ENCODE measurements at regions not wholly inside any gene's neighbourhood (a gene's known extent, or its start where the extent isn't known, plus 50 kb on each side); places are given as distances from the start of the nearest gene placed in this dataset.

DNA sequence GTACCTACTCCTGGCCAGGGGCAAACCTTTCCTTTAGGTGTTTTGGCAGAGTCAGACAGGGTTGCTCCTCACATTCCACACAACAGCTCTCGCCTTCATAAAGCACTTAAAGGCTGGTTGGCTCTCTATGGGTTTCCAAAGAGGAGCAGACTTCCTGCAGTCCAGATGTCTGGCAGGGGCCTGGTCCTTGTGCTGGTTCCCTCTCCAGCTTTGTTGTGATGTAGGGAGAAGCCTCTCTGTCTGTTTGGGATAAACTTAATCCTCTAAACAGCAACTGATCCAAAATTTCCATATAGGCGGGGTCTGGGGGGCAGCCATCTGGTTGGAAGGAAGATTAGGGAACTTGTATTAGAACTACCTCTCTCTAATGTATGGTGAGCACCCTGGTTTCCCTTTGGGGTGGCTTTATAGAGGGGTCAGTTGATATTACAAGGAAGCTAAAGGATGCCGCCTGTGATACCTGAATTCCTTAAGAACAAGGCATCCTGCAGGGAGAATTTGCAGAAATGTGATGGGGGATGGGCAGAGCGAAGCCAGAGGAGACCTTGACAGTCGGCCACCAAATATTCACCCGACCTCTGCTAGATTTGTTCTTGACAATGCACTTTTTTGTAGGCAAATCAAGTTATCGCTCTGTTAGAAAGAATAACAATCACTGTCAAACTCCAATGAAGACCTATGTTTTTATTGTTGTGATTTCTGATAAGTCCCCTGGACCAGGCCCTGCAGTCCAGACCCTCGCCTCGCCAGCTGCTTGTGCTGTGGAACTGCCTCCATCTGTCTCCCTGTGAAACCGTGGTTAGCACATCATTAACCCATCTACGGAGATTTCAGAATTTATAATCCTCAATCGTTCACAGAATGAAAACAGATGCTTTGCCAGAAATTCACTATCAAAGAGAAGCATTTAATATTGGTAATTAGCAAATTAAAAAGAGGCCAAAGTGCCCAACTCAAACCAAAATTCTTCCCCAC, 94.0 kb upstream of the RALGAPA2 start:
- Mint-ChIP-seq H3K27me3 (ENCODE audit: low read depth) (peaks cover 11% of the 10 kb centered on the region), H3K4me3 (ENCODE audit: unreplicated experiment) (no peak overlapping the region), H3K36me3 (ENCODE audit: low read depth) (no peaks in the 10 kb centered on the region), H3K9me3 (ENCODE audit: low read depth) (no peaks in the 10 kb centered on the region), H3K4me1 (ENCODE audit: low read depth) (no peaks in the 10 kb centered on the region), H3K27ac (ENCODE audit: unreplicated experiment) (no peak overlapping the region)
- TF ChIP-seq, protein P1, sequence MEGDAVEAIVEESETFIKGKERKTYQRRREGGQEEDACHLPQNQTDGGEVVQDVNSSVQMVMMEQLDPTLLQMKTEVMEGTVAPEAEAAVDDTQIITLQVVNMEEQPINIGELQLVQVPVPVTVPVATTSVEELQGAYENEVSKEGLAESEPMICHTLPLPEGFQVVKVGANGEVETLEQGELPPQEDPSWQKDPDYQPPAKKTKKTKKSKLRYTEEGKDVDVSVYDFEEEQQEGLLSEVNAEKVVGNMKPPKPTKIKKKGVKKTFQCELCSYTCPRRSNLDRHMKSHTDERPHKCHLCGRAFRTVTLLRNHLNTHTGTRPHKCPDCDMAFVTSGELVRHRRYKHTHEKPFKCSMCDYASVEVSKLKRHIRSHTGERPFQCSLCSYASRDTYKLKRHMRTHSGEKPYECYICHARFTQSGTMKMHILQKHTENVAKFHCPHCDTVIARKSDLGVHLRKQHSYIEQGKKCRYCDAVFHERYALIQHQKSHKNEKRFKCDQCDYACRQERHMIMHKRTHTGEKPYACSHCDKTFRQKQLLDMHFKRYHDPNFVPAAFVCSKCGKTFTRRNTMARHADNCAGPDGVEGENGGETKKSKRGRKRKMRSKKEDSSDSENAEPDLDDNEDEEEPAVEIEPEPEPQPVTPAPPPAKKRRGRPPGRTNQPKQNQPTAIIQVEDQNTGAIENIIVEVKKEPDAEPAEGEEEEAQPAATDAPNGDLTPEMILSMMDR (IDR thresholded peaks at IDR 0.05) = no peak
- no peak for DNase-seq (ENCODE audit: low spot score)

DNA sequence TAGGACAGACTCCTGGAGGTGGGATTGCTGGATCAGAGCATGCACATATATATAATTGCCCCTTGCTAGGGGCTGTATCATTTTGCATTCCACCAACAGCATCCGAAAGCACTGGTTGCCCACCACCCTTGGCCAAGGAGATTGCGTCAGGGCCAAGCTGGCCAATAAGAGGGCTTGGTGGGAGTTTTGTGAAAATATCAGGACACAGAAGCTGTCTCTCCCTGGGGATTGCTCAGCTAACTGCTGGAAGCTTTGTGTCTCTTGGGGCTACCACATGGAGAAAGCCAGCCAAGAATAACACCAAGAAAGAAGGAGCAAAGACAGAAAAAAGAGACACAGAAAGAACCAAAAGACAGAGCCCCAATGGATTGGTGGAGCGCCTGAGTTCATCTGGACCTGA, 90.6 kb upstream of the RALGAPA2 start:
- Mint-ChIP-seq H3K9me3 (ENCODE audit: low read depth) (no peaks in the 10 kb centered on the region), H3K4me1 (ENCODE audit: low read depth) (no peaks in the 10 kb centered on the region), H3K4me3 (ENCODE audit: unreplicated experiment) (no peak overlapping the region), H3K27me3 (ENCODE audit: low read depth) (peaks cover 5% of the 10 kb centered on the region), H3K36me3 (ENCODE audit: low read depth) (no peaks in the 10 kb centered on the region), H3K27ac (ENCODE audit: unreplicated experiment) (no peak overlapping the region)
- DNase-seq (ENCODE audit: low spot score) = no peak
- TF ChIP-seq, protein P1 (IDR thresholded peaks at IDR 0.05) = no peak

GRCh38 chr20:20802328-20802727, 89.9 kb upstream of the RALGAPA2 start:
- H3K4me3 Mint-ChIP-seq (ENCODE audit: unreplicated experiment) = no peak overlapping the region
- H3K36me3 Mint-ChIP-seq (ENCODE audit: low read depth) = no peaks in the 10 kb centered on the region
- no peaks in the 10 kb centered on the region for H3K4me1 Mint-ChIP-seq (ENCODE audit: low read depth)
- TF ChIP-seq, protein P1 (IDR thresholded peaks at IDR 0.05) = no peak
- no peak for DNase-seq (ENCODE audit: low spot score)
- peaks cover 5% of the 10 kb centered on the region for H3K27me3 Mint-ChIP-seq (ENCODE audit: low read depth)
- no peak overlapping the region for H3K27ac Mint-ChIP-seq (ENCODE audit: unreplicated experiment)
- no peaks in the 10 kb centered on the region for H3K9me3 Mint-ChIP-seq (ENCODE audit: low read depth)

DNA sequence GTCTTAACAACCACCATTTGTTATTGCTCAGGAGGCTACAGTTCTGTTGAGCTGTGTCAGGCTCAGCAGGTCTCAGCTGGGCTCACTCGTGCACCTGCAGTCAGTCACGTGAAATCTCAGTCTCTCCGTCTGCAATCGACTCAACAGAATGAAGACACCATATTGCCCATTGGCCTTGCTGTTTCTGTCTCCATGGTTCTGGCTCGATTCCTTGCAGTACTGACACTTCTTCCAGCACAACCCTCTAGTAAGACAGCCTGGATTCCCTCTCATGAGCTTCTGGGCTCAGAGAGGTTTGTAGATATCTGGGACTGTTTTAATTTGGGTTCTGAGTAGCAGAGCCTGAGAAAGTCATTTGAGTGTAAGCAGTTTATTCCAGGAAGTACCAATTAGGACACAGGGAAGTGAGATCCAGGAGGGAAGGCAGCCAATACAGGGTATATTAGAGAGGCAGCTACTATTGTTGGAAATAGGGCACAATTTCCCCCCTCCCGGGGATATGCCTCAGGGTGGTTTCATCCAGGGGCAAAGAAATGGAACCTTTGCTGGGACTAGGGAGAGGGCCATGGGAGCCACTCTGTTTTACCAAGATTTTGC, 87.4 kb upstream of the RALGAPA2 start:
- H3K4me1 Mint-ChIP-seq (ENCODE audit: low read depth) = no peaks in the 10 kb centered on the region
- DNase-seq (ENCODE audit: low spot score) = no peak
- no peaks in the 10 kb centered on the region for H3K9me3 Mint-ChIP-seq (ENCODE audit: low read depth)
- H3K27ac Mint-ChIP-seq (ENCODE audit: unreplicated experiment) = no peak overlapping the region
- H3K27me3 Mint-ChIP-seq (ENCODE audit: low read depth) = peaks cover 10% of the 10 kb centered on the region
- no peak overlapping the region for H3K4me3 Mint-ChIP-seq (ENCODE audit: unreplicated experiment)
- TF ChIP-seq, protein P1 (IDR thresholded peaks at IDR 0.05) = no peak
- H3K36me3 Mint-ChIP-seq (ENCODE audit: low read depth) = no peaks in the 10 kb centered on the region

DNA sequence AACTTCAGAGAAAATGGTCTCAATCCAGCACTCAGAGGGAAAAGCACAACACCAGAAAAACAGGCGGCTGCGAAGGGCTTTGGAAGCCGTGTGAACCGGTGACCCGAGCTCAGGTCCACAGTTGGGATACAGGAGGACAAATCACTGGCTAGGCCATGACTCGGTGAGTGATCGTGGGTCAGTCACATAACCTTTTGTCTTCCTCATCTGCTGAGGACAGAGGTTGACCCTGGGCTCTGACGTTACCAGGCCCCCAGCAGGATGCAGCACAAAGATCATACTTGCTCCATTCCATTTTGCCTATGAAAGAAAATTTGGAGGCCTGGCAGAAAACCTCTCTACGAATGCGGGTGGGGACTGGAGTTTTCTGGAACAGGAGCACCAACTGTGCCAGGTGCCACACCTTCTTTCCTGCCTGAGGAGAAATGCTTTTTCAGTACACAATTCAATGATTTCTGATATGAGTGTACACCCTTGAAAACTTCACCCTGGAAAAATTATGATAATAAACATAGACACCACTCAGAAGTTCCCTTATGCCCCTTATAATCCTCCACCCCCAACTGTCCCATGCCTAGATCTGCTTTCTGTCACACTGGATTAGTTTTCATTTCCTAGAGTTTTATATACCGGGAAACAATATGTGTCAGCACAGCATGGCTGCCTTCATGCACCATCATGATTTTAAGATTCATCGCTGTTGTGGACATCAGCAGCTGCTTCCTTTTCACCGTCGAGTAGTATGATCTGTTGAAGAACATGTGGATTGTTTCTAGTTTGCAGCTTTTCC, 85.3 kb upstream of the RALGAPA2 start:
- Mint-ChIP-seq H3K4me1 (ENCODE audit: low read depth) (no peaks in the 10 kb centered on the region), H3K4me3 (ENCODE audit: unreplicated experiment) (no peak overlapping the region), H3K27ac (ENCODE audit: unreplicated experiment) (no peak overlapping the region), H3K36me3 (ENCODE audit: low read depth) (no peaks in the 10 kb centered on the region), H3K27me3 (ENCODE audit: low read depth) (peaks cover 17% of the 10 kb centered on the region), H3K9me3 (ENCODE audit: low read depth) (no peaks in the 10 kb centered on the region)
- no peak for DNase-seq (ENCODE audit: low spot score)
- TF ChIP-seq, protein P1 (IDR thresholded peaks at IDR 0.05) = no peak

All from chondrocyte (in vitro differentiated cells).